ENCODE measurements at regions not wholly inside any gene's neighbourhood (a gene's known extent, or its start where the extent isn't known, plus 50 kb on each side); places are given as distances from the start of the nearest gene placed in this dataset.

DNA sequence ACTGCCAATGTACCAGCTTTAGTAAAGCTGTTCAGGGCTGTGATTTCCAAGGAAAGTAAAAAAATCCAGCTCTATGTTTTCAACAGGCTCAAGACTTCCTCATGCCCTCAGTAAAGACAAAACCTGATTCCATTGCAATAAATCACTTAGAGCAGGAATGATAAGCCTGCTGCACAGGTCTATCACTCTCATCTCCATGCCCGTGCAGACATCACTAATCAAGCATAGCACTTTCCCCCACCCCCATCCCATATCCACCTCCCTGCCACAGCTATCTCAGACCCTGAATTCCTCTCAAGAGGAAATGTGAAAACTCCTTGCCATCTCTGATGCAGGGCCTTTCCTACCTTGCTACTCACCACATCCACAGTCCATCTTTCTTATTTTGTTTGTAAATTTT is 554.9 kb downstream of the MAFB start:
- Histone ChIP-seq H3K4me1 (ENCODE audit: low read length) (no peaks in the 10 kb centered on the region), H4K20me1 (ENCODE audit: insufficient read depth, low read length) (no peaks in the 10 kb centered on the region), H3K36me3 (replicated peaks; ENCODE audit: low read depth, low read length) (no peaks in the 10 kb centered on the region), H3K27ac (ENCODE audit: low read length) (no peak overlapping the region), H3K4me2 (ENCODE audit: low read length) (no peak overlapping the region), H3K79me2 (ENCODE audit: low read length) (no peaks in the 10 kb centered on the region), H2AFZ (ENCODE audit: low read depth, low read length) (no peak overlapping the region), H3K27me3 (ENCODE audit: low read depth, low read length) (no peaks in the 10 kb centered on the region), H3K4me3 (ENCODE audit: low read length) (no peak overlapping the region), H3K9ac (ENCODE audit: low read length) (no peak overlapping the region), H3K9me3 (ENCODE audit: insufficient read depth, low read length) (peaks cover 6% of the 10 kb centered on the region)
- TF ChIP-seq EZH2phosphoT487 (IDR thresholded peaks at IDR 0.05; ENCODE audit: low read depth): no peak
- TF ChIP-seq, protein P1, sequence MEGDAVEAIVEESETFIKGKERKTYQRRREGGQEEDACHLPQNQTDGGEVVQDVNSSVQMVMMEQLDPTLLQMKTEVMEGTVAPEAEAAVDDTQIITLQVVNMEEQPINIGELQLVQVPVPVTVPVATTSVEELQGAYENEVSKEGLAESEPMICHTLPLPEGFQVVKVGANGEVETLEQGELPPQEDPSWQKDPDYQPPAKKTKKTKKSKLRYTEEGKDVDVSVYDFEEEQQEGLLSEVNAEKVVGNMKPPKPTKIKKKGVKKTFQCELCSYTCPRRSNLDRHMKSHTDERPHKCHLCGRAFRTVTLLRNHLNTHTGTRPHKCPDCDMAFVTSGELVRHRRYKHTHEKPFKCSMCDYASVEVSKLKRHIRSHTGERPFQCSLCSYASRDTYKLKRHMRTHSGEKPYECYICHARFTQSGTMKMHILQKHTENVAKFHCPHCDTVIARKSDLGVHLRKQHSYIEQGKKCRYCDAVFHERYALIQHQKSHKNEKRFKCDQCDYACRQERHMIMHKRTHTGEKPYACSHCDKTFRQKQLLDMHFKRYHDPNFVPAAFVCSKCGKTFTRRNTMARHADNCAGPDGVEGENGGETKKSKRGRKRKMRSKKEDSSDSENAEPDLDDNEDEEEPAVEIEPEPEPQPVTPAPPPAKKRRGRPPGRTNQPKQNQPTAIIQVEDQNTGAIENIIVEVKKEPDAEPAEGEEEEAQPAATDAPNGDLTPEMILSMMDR (IDR thresholded peaks at IDR 0.05; ENCODE audit: low read depth, low read length): no peak

DNA sequence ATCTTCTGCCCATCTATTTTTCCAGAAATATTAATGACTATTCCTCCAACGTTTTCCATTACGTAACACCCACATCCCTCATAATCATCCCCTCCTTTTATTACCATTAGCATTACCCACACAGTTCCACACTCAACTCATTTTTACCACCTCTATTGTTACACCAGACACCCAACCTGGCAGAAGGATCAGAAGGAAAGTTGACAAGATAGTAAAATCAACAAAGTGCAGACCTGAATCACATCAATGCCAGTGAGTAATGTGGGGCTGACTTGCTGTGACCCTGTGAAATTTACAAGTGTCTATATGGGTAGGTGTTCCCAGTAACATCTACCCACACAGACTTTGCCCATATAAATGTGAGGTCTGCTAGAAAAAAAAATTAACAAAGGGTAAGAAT is 568.2 kb downstream of the MAFB start:
- H2AFZ ChIP-seq (ENCODE audit: low read depth, low read length): no peak overlapping the region
- no peak for TF ChIP-seq EZH2phosphoT487 (IDR thresholded peaks at IDR 0.05; ENCODE audit: low read depth)
- TF ChIP-seq, protein P1 (IDR thresholded peaks at IDR 0.05; ENCODE audit: low read depth, low read length): no peak
- H3K36me3 ChIP-seq (replicated peaks; ENCODE audit: low read depth, low read length): no peaks in the 10 kb centered on the region
- no peak overlapping the region for H3K27ac ChIP-seq (ENCODE audit: low read length)
- no peak overlapping the region for H3K4me3 ChIP-seq (ENCODE audit: low read length)
- H3K27me3 ChIP-seq (ENCODE audit: low read depth, low read length): peaks cover 15% of the 10 kb centered on the region; the same call in 1 of the 2 replicates
- no peak overlapping the region for H3K4me2 ChIP-seq (ENCODE audit: low read length)
- H3K9ac ChIP-seq (ENCODE audit: low read length): no peak overlapping the region
- no peaks in the 10 kb centered on the region for H3K79me2 ChIP-seq (ENCODE audit: low read length)
- H3K9me3 ChIP-seq (ENCODE audit: insufficient read depth, low read length): no peaks in the 10 kb centered on the region
- H4K20me1 ChIP-seq (ENCODE audit: insufficient read depth, low read length): no peaks in the 10 kb centered on the region
- no peaks in the 10 kb centered on the region for H3K4me1 ChIP-seq (ENCODE audit: low read length)

DNA sequence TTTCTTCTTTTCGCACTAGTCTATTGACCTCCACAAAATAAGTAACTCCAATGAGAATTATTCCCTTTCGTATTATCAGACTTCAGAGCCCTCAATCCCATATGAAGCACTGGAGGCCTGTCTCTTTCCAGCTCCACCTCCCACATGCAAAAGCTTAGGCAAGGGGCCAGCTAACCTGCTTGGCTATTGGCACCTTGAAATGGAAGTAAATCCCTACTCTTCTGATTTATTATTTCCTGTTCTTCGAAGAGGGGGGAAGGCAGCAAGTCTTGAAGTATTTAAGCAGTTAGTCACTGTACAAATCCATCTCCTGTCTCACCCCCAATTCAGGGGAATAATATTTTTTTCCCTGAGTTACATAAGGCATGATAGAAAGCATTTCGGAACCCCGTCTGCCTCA is 577.8 kb downstream of the MAFB start:
- no peak for TF ChIP-seq EZH2phosphoT487 (IDR thresholded peaks at IDR 0.05; ENCODE audit: low read depth)
- TF ChIP-seq, protein P1 (IDR thresholded peaks at IDR 0.05; ENCODE audit: low read depth, low read length): no peak
- no peak overlapping the region for H3K4me3 ChIP-seq (ENCODE audit: low read length)
- no peaks in the 10 kb centered on the region for H4K20me1 ChIP-seq (ENCODE audit: insufficient read depth, low read length)
- no peaks in the 10 kb centered on the region for H3K36me3 ChIP-seq (replicated peaks; ENCODE audit: low read depth, low read length)
- no peak overlapping the region for H3K9ac ChIP-seq (ENCODE audit: low read length)
- H3K4me1 ChIP-seq (ENCODE audit: low read length): no peaks in the 10 kb centered on the region
- H2AFZ ChIP-seq (ENCODE audit: low read depth, low read length): no peak overlapping the region
- H3K79me2 ChIP-seq (ENCODE audit: low read length): no peaks in the 10 kb centered on the region
- no peak overlapping the region for H3K4me2 ChIP-seq (ENCODE audit: low read length)
- peaks cover 12% of the 10 kb centered on the region; the same call in 1 of the 2 replicates for H3K27me3 ChIP-seq (ENCODE audit: low read depth, low read length)
- H3K9me3 ChIP-seq (ENCODE audit: insufficient read depth, low read length): no peaks in the 10 kb centered on the region
- H3K27ac ChIP-seq (ENCODE audit: low read length): no peak overlapping the region

DNA sequence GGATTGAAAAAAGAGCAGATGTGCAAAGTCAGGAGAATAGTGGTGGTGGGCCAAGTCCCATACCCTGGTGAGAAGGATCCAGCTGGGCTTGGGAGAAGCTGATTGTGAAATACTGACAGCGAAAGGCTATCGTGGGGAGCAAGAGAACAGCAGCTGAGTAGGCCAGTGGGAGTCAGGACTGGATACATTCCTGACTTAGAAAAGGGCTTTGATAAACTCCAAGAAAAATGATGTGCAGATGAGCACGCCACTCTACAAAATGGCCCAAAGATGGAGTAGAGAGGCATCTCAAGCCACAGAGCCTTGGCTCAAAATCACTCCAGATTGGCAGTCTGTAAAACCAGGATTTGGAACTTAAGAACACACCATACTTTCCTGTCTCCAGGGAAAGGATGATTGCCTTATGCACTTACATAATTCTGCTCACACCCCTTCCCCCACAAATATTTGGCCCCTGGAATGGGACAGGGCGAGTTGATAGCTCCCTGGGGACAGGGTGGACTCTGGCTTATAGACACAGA is 578.7 kb downstream of the MAFB start:
- H4K20me1 ChIP-seq (ENCODE audit: insufficient read depth, low read length): no peaks in the 10 kb centered on the region
- H3K27me3 ChIP-seq (ENCODE audit: low read depth, low read length): peaks cover 10% of the 10 kb centered on the region; the same call in 1 of the 2 replicates
- no peak overlapping the region for H3K27ac ChIP-seq (ENCODE audit: low read length)
- no peak overlapping the region for H2AFZ ChIP-seq (ENCODE audit: low read depth, low read length)
- H3K36me3 ChIP-seq (replicated peaks; ENCODE audit: low read depth, low read length): no peaks in the 10 kb centered on the region
- H3K4me3 ChIP-seq (ENCODE audit: low read length): no peak overlapping the region
- no peak for TF ChIP-seq EZH2phosphoT487 (IDR thresholded peaks at IDR 0.05; ENCODE audit: low read depth)
- TF ChIP-seq, protein P1 (IDR thresholded peaks at IDR 0.05; ENCODE audit: low read depth, low read length): no peak
- H3K4me1 ChIP-seq (ENCODE audit: low read length): no peaks in the 10 kb centered on the region
- H3K9me3 ChIP-seq (ENCODE audit: insufficient read depth, low read length): no peaks in the 10 kb centered on the region
- no peaks in the 10 kb centered on the region for H3K79me2 ChIP-seq (ENCODE audit: low read length)
- H3K9ac ChIP-seq (ENCODE audit: low read length): no peak overlapping the region
- no peak overlapping the region for H3K4me2 ChIP-seq (ENCODE audit: low read length)
